ENCODE measurements at regions not wholly inside any gene's neighbourhood (a gene's known extent, or its start where the extent isn't known, plus 50 kb on each side); places are given as distances from the start of the nearest gene placed in this dataset.

- TF ChIP-seq ELK1 (IDR thresholded peaks at IDR 0.05; ENCODE audit: low read depth, low read length) (no peak), SMAD1 (IDR thresholded peaks at IDR 0.05; ENCODE audit: low read depth, partially characterized antibody) (no peak), POLR2AphosphoS5 (IDR thresholded peaks at IDR 0.05; ENCODE audit: low read length) (no peak)
Observed at GRCh38 chr1:221530791-221531190, 211.1 kb downstream of the DUSP10 start.
